ENCODE measurements at regions not wholly inside any gene's neighbourhood (a gene's known extent, or its start where the extent isn't known, plus 50 kb on each side); places are given as distances from the start of the nearest gene placed in this dataset.
"Not testable (repeated sequence)": the region's sequence is repeated elsewhere in the genome, so short reads cannot be mapped to it uniquely, and the experiment has no call there.

DNA sequence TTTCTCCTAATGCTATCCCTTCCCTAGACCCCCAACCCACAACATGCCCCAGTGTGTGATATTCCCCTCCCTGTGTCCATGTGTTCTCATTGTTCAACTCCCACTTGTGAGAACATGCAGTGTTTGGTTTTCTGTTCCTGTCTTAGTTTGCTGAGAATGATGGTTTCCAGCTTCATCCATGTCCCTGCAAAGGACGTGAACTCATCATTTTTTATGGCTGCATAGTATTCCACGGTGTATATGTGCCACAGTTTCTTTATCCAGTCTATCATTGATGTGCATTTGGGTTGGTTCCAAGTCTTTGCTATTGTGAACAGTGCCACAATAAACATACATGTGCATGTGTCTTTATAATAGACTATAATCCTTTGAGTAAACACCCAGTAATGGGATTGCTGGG, 109.0 kb upstream of the RANBP3L start:
- TF ChIP-seq, protein P1, sequence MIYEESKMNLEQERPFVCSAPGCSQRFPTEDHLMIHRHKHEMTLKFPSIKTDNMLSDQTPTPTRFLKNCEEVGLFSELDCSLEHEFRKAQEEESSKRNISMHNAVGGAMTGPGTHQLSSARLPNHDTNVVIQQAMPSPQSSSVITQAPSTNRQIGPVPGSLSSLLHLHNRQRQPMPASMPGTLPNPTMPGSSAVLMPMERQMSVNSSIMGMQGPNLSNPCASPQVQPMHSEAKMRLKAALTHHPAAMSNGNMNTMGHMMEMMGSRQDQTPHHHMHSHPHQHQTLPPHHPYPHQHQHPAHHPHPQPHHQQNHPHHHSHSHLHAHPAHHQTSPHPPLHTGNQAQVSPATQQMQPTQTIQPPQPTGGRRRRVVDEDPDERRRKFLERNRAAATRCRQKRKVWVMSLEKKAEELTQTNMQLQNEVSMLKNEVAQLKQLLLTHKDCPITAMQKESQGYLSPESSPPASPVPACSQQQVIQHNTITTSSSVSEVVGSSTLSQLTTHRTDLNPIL (CRISPR knock-in tag; IDR thresholded peaks at IDR 0.05; ENCODE audit: low read depth) = not testable (repeated sequence)
- TF ChIP-seq TSHZ2 (CRISPR knock-in tag; IDR thresholded peaks at IDR 0.05); ARNTL (CRISPR knock-in tag; IDR thresholded peaks at IDR 0.05; ENCODE audit: borderline replicate concordance, low read depth); RARB (CRISPR knock-in tag; IDR thresholded peaks at IDR 0.05); OSR1 (CRISPR knock-in tag; IDR thresholded peaks at IDR 0.05); TOX (CRISPR knock-in tag; IDR thresholded peaks at IDR 0.05; ENCODE audit: borderline replicate concordance); POU6F1 (CRISPR knock-in tag; IDR thresholded peaks at IDR 0.05; ENCODE audit: borderline replicate concordance, low read depth); ZNF8 (CRISPR knock-in tag; IDR thresholded peaks at IDR 0.05); ZFP3 (CRISPR knock-in tag; IDR thresholded peaks at IDR 0.05): not testable (repeated sequence)
- TF ChIP-seq, protein P2, sequence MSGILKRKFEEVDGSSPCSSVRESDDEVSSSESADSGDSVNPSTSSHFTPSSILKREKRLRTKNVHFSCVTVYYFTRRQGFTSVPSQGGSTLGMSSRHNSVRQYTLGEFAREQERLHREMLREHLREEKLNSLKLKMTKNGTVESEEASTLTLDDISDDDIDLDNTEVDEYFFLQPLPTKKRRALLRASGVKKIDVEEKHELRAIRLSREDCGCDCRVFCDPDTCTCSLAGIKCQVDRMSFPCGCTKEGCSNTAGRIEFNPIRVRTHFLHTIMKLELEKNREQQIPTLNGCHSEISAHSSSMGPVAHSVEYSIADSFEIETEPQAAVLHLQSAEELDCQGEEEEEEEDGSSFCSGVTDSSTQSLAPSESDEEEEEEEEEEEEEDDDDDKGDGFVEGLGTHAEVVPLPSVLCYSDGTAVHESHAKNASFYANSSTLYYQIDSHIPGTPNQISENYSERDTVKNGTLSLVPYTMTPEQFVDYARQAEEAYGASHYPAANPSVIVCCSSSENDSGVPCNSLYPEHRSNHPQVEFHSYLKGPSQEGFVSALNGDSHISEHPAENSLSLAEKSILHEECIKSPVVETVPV (CRISPR knock-in tag; IDR thresholded peaks at IDR 0.05) = not testable (repeated sequence)
